GM19452 (cell line): ENCODE measurements at regions not wholly inside any gene's neighbourhood (a gene's known extent, or its start where the extent isn't known, plus 50 kb on each side); places are given as distances from the start of the nearest gene placed in this dataset.
"Not testable (repeated sequence)": the region's sequence is repeated elsewhere in the genome, so short reads cannot be mapped to it uniquely, and the experiment has no call there.

Experiments used
- ATAC-seq: cut with Tn5 transposase; IDR thresholded peaks from one replicate; pipeline ENCODE4 v1.9.1; 2021; ENCODE audit not compliant: unreplicated experiment

DNA sequence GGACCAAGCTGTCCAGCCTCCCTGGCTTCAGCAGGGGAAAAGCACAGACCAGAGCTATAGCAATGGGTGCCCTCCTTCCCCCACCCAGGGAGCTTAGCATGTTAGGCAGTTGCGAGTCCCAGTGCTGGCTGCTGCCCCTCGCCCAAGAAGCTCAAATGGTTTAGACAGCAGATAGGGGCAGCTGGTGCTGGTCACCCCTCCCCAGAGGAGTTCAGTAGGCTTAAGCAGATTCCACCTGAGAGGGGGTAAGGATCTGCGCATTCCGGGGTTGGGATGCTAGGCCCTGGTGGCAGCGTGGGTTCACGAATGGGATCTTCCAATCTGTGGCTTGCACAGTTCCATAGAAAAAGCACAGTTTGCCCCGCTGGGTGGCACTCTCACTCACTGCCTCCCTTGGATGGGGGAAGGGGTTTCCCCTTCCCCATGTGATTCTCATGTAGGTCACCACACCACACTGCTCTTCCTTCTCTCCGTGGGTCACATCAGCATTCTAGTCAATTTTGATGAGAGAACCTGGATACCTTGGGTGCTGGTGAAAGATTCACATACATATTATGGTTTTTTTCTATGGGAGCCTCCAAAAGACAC lies 665.6 kb downstream of the C12orf50 start:
- ATAC-seq = no peak

DNA sequence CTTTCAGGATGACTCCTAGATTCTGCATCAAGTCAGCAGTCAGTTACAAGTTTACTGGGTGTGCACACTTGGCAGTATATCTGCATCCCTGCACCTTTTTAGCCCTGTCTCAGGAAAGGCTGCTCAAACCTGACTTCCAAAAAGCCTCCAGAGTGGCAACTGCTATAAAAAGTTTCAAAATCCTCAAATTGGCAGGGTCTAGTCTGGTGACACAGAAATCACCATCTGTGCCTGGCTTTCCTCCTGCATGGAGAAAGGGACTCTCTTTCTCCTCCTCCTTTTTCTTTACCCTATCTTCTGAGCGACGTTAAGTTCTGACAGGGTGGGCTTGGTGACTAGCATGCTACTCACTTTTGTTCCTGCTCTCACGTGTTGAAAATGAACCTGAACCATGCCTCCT lies 679.5 kb downstream of the C12orf50 start:
- ATAC-seq = no peak

DNA sequence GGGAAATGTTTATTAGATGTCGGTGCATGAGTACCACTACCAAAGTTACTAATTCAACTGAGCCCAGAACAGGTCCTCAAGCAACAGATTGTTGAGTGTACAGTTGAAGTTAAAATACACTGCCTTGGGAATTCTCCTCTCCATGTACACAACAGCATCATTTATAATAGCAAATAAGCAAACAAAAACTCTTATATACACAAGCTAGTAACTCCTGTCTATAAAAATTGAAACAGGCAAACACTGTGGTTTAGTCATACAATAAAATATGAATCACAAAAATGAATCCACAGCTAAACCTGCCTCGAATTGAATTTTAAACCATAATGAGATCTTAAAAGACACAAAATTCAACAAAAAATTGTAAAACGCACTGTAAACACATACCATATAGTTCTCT lies 681.1 kb downstream of the C12orf50 start:
- no peak for ATAC-seq

DNA sequence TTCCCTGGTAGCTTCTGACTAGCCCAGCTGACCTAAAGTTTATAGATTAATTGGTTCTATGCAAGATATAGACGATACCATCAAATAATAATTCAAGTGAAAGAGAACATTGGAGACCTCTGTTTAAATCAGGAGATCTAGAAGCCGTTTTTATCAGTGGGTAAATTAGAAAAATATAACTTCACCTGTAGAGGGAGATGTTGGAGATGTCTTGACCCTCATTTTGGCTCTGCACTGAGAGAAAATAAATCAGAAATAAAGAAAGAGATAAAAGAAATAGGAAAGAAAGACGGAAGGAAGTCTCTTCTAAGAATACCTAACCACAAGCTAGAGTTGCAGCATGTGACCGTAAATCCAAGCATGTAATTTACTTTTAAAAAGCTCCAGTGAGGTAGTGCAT lies 684.5 kb downstream of the C12orf50 start:
- ATAC-seq = no peak

DNA sequence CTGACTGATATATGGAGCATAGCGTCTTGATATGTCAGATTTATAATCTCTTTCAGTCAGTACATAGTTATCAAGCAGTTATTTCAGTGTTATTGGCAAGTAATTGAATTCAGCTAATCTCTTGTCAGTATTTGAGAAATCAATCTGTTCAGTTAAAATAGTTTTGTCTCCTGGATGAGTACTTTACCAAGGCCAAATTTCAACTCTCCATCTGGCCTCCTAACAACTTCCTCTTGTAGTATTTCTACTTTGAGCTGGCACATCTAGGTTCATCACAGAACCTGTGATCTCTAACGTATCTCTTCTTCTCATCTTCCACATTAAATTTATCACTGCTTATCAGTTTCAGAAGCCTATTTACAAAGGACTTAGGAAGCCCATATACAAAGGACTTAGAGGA lies 690.5 kb downstream of the C12orf50 start:
- no peak for ATAC-seq

DNA sequence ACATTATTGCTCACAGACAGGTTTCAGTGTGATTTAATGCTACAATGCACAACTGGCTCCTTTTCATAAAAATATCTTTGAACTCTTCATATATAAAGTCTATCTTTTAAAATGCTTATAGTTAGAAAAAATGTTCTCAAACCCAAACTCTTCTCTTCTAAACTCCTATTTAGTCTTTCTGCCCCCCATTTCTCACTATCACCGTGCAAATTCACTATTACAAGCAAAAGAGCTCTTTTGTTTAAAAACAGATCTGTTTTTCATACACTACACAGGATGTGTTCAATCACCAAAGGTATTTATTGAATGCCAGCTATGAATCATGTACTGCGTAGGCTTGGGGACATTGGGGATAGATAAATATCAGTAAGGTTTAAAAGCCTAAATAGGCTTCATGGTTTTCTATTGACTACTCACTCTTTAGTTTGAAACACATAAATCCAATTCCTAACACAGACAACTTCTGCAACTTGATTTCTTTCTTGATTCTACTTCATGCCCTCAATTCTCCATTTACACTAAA lies 692.3 kb downstream of the C12orf50 start:
- ATAC-seq = no peak

DNA sequence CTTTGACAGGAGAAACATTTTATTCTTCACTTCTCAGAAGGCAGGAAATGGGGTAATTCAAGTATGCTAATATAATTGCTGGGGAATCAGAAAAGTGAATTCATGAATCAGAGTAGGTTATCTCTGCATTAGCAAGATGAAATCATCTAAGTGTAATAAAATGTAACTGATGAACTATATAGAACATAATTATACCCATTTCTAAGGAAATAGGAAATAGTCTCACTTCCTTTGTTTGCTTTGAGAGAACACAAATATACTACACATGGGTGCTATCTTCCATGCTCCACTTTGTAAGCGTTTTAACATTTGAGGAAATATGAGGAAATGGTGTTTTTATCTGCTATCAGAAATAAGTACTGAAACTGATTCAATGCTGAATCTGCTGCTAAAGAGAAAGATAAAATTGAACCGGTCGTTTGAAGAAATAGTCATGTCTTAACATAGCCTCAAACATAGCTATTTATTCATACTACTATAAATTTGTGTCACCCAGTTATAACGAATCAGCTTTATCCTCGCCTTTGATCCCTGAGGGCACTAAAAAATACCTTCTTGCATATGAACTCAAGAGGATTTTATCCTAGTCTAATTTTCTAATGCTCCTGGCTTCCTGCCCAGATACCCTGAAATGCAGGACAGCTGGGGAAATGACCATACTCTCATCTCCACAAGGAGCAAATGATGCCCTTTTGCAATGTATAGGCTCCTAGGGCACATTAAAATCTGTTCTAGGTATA lies 696.0 kb downstream of the C12orf50 start:
- ATAC-seq = no peak

DNA sequence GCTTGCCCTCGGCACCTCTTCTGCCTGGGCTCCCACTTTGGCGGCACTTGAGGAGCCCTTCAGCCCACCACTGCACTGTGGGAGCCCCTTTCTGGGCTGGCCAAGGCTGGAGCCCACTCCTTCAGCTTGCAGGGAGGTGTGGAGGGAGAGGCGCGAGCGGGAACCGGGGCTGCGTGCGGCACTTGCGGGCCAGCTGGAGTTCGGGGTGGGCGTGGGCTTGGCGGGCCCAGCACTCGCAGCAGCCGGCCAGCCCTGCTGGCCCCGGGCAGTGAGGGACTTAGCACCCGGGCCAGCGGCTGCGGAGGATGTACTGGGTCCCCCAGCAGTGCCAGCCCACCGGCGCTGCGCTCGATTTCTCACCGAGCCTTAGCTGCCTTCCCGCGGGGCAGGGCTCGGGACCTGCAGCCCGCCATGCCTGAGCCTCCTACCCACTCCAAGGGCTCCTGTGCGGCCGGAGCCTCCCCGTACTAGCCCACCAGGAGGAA lies 699.1 kb downstream of the C12orf50 start:
- ATAC-seq = not testable (repeated sequence)

DNA sequence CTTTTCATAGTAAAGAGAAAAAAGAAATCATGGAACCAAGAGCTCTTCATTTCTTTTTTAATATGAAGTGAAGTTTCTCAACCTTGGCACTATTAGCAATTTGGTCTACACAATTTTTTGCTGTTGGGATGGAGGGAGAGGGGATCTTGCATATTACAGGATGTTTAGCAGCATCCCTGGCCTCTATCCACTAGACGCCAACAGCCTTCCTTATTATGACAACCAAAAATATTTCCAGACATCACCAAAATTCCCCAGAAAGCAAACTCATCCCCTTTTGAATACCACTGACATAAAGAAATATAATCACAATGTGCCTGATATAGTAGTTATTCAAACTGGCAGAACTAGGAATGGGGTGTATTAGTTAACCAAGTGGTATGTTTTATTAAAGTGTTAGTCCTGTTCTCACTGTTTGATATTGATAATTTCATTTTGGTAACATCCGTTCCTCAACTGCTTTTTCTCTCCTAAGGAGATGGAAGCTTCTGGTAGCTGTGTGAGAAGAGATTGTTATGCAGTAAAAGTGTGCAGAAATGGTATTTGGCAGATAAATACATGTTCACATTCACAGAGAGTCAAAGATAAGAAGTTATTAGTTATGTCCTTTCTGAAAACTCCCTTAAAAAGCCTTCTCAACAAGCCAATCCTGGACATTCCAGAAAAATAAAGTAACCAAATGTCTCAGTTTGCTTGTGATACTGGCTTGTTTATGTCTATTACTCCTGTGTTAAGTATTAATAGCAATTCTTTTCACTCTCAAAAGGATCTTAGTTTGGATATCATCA lies 699.9 kb downstream of the C12orf50 start:
- ATAC-seq = no peak

DNA sequence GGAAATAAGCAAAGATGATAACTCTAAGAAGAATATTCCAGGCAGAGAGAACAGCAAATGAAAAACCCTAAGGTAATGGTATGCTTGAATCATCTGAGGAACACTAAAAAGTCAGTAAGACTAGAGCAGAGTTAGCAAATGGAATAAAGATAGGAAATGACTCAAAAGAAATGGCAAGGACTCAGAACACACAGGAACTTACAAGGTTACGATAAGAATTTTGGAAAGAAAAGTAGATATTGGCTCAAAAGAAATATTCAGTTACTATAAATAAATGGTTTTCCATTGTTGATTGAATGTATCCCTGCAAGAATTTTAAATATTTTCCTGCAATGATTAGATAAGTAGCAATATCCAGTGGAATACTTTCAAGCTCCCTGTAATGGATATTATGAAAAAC lies 705.8 kb downstream of the C12orf50 start:
- ATAC-seq = no peak

DNA sequence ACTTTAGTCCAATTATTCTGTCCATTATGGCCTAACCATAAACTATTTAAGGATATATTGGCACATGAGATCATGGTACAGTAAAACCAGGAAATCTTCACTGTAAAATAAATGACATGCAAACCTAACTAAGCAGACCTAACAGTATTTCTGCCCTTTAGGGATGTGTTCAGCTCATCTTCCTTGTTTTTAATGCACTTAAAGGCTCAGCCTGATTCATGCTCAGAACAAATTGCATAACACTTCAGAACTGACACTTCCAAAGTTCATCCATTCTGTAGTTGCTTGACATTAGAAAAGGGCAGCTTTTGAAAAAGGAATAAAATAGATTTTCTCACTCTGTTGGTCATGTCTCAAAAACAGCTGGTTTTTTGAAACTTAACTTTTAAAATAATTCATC lies 708.5 kb downstream of the C12orf50 start:
- no peak for ATAC-seq

DNA sequence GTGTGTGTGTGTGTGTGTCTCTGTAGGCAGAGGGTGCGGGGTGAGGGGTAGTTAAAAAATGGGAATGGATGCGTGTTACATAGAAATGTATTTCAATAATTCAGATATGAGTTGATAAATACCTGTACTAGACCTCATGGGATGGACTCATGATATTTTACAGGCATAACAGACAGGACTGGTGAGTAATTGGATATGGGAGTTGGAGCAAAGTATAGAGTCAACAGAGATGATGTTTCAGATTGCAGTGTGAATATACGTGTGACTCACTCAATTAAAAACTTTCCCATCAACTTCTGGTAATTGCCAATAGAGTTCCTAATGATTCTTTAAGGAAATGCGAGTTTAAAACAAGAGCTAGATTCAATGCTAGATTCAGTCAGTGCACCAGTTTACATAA lies 711.9 kb downstream of the C12orf50 start:
- ATAC-seq = no peak

DNA sequence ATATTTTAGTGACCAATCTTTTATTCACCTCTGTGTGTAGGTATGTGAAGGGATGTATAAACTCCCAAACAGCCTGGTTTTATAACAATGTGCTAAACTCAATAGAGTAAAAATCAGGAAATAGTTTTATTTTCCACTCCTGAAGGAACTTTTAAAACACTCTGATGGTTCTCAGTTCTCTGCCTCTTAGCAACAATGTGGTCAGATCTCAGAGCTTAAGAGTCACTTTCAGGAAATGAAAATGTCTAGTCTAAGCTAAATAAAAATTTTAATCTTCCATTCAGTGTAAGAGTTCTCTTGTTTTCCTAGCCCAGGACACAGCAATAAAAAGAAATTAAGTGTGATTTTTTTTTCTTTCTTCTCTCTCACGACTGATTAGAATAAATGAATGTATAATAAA lies 718.0 kb downstream of the C12orf50 start:
- ATAC-seq = peak; percentile 87

DNA sequence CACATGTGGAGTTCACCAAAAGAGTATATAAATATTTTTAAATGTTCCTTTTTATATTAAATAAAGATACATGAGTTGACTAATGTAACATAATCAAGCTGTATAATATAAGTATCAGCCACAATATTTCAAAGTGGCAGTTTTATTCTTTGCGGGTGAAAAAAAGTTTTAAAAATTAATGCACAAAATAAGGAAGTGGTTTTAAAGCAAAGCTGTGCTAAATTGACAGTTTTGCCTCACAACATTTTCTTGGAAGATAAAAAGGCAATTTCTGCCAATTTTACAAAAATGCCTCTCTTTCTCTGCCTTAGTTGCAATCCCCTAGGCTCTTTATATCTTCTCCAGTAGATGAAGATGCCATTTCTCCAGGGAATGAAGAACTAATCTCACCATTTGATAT lies 719.1 kb downstream of the C12orf50 start:
- ATAC-seq = no peak

DNA sequence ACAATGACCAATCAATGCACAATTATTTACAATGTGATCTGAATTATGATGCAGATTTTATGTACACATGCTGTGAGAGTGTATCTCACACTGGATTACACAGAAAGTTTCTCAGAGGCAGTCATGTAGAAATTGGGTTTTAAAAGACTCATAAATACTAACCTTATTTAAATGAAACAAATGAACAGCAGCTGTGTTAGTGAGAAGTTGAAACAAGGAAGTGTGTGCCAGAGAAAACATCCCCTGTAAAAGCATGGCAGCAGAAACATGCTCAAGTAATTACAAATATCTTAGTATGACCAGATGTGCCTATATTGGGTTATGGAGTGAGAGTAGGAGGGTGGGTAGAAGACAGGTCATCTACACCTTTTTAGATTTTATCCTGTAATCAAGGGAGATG lies 723.7 kb downstream of the C12orf50 start:
- no peak for ATAC-seq

DNA sequence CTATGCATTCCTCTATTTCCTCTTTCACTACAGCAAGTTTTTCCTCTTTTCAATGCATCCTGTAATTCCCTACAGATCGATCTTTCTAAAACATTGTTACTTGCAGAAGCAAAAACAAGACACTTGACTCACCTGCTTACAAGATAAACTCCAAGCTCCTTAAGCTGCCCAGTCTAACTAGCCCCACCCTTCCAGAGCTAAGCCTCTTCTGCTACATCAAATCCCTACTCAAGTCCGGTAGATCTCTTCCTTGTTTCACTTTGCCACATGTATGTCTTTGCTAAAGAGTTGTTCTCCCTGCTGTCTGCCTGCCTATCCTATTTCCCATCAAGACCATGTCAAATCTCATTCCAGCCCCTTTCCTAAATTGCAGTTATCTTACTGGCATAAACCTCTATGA lies 724.8 kb downstream of the C12orf50 start:
- ATAC-seq = no peak

DNA sequence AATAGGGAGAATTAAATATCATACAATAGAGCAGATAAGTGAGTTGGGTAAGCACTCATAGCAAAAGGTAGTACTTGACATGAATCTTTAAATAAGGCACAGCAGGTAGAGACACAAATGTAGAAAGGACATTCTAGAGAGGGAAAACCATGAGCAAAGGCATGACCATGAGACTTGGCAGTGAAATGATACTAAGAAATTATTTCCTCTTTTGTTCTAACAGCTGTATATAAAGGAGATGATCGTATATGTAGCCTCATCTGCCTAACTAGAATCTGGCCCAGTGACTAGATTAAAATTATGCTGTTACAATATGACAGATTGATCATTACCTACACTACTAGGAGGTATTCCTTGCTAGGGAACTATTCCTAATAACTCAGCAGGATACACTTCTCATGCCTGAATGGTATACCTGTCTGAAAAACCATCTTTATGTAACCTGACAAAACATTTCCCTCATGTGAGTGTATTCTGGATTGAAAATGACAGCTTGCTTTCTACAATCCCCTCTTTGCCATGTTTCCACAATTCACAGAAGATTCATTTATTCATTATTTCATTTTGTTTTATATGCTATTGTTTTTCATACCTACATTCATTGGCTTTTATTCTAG lies 725.7 kb downstream of the C12orf50 start:
- no peak for ATAC-seq

DNA sequence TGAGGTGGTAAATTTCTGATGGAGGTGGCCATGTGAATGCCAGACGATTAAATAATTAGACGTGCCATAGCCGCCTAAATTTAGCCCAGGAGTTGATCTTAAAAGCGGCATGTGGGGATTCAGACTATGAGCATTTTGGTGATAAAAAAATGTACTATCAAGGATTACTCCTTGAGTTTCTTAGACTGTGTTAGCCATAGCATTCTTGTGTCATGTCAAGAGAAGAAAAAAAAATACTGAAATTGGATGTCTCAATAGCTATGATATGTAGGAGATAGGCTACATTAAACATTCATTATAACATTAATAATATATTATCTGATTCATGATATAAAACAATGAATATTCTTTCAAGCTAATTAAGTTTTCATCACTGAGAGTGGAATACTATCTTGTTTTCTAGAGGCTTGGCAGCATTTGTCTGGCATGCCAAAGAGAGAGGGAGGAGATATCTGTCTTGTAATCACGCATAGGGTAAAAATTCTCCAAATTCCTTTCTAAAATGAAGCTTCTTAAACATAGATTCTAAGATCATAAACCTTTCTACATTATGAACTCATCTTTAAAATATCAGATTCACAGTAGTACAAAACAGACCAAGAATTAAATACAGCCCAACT lies 727.0 kb downstream of the C12orf50 start:
- no peak for ATAC-seq

DNA sequence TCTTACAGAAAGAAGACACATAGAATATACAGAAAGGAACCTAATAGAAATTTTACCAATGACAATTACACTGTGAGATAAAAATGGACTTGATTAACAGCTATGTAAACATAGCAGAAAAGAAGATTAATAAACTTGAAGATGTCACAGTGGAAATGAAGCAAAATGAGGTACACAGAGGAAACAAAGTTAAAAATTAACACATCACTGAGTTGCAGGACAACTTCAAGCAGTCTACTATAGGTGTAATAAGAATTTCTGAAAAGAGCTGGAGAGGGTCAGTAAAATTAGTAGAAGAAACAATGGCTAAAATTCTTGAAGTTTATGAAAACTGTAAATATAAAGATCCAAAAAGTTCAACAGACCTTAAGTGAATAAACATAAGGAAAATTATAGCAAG lies 738.7 kb downstream of the C12orf50 start:
- ATAC-seq = no peak

DNA sequence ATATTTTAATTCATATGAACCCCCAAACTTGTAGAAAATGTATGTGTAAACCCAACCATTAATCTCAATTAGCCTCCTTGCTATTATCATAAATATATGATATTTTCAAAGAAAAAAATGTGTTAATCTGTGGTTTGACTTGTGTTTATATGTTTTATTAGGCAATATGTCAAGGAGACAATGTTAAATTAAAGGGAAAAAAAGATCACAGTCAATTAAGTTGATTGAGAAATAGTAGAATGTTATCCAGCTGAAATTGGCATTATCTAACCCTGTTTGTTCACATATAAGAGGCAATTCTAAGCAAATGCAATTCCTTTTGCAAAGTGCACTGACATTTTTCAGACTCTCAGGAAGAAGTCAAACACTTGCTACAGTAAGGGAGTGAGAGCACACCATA lies 745.3 kb downstream of the C12orf50 start:
- ATAC-seq = no peak

DNA sequence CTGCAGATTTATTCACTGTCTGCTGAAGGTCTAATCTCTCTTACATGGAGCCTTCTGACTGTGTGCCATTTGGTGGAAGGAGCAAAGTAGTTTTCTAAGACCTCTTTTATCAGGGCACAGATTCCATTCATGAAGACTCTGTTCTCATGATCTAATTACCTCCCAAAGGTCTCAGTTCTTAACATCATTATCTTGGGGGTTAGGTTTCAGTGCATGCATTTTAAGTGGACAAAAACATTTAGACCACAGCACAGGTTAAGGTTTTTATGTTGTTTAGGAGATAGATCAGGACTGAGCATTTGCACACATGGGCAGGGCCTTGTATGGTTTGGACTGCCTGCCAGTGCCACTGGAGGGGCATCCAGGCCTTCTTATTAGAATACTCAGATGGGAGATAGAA lies 746.1 kb downstream of the C12orf50 start:
- no peak for ATAC-seq
